HG03045 (cell line): ENCODE measurements at regions not wholly inside any gene's neighbourhood (a gene's known extent, or its start where the extent isn't known, plus 50 kb on each side); places are given as distances from the start of the nearest gene placed in this dataset.

Experiments used
- ATAC-seq: cut with Tn5 transposase; IDR thresholded peaks from one replicate; pipeline ENCODE4 v1.9.1; 2021; ENCODE audit warnings: mild to moderate bottlenecking, moderate library complexity; ENCODE audit not compliant: unreplicated experiment

DNA sequence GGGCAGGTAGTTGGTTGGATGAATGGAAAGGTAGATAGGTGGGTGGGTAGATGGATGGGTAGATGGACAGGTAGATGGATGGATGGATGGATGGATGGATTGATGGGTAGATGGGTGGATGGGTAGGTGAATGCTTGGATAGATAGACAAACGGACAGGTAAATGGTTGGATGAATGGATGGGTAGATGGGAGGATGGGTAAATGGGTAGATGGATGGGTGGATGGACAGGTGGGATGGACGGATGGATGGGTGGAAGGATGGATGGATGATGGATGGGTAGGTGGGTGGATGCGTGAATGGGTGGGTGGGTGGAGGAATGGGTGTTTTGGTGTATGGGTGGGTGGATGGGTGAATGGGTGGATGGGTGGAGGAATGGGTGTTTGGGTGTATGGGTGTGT is 50.1 kb upstream of the ASAP2 start:
- ATAC-seq = no peak

DNA sequence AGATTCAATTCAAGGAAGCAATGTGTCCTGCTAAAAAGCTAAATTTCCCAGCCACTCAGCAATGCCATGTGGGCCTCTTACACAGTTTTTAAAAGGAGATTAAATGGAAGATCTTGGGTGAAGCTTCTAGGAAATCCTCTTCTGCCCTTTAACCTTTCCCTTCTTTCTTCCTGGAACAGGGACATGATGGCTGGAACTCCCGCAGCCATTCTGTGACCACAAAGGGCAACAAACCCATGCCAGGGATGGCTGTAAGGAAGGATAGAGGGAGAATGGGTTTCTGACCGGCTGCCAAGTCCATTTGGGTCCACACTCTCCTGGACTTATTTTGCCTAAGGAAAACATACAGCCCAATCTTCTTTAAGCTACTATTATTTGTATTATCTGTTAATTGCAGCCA is 52.6 kb upstream of the ASAP2 start:
- no peak for ATAC-seq

DNA sequence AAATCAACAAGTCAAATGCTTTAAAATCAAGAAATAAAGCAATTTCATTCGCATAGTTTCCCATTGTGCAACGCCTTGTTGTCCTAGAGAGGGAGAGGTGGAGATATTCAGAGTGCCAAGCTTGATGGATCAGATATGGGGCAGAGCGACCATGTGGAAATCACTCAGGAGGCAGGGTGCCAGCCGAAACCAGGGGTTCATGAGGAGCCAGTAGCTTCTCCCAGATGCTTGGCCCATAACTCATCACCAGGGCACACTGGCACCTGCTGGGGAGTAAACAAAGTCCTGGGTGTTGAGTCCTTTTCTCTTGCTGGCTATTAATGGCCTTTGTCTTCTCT is 53.0 kb upstream of the ASAP2 start:
- no peak for ATAC-seq

DNA sequence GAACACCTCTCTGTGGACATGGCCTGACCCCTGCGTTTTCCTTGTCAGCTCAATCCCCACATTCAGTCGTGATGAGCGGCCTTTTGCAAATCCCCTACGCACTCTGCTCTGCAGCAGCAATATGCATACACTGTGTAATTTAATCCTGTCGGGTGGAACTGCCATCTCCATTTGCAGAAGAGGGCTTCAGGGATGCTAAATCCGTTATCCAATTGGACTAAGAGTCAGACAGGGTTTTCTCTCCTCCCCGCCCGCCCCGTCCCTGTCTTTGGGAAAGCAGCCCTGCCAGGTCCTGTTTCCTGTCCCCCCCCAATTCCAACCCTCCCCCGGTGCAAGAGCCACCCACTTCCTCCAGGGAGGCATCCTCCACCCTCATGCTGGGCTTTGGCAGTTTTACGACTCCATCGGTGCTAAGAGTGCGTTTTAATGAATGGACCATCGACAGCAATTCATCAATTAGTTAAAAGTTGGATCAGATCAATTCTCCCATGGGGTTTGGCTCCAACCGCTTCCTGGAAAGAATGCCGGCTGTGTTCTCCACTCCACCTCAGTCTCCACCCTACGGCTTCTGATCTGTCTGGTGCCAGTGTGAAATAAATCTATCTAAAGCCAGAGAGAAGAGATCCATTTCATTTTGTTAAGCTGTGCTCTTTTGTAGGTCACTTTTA is 53.5 kb upstream of the ASAP2 start:
- no peak for ATAC-seq

DNA sequence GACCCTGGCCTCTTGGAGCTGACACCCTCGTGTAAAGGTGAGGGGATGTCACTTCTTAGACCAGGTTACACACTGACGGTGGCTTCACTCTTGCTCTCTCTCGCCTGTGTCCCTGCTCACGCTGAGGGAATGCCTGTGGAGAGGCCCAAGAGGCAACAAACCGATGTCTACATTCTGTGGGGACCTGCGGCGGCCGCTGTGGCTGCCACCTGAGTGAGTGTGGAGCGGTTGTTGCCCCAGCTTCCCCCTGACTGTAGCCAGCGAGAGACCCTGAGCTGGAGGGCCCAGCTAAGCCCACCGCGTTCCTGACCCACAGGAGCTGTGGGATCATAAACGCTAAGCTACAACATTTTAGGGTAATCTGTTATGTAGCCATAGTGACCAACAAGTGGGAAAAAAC is 55.7 kb upstream of the ASAP2 start:
- ATAC-seq = no peak

GRCh38 chr2:9150568-9150900 is 56.1 kb upstream of the ASAP2 start:
- no peak for ATAC-seq

DNA sequence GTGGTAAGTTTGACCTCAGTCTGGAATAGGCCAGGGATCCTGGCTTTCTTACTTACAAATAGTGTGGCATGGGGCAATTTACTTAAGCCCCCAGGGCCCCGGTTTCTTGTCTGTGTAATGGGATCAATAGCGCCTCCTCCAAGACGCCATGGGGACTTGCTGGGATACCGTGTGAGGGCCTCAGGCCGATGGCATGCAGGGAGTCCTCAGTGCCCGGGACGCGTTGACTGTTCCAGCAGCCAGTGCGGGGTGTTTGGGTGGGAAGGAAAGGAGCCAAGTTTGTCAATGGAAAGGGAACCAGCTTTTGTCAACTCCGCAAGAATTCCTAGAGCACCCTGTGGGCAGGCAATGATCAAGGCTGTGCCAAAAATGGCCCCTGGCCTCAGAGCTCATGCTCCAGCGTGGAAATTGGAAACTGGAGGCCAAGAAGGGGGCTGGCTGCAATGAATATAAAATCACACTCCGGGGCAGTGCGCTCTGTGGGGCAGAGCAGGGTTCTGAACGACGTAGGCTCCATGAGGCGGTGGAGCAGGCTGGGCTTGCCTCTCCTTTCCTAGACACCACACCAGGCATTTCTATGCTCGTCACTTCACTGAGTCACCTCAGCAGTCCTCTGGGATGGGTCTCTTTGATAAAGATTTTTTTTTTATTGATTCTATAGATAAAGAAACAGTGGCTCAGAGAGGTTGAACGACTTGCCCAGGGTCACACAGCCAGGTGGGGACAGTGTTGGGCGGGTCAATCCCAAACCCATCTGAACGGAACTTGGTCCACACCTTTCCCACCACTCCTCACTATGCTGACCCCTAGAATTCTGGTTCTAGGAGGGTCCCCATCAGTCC is 56.7 kb upstream of the ASAP2 start:
- ATAC-seq = no peak

DNA sequence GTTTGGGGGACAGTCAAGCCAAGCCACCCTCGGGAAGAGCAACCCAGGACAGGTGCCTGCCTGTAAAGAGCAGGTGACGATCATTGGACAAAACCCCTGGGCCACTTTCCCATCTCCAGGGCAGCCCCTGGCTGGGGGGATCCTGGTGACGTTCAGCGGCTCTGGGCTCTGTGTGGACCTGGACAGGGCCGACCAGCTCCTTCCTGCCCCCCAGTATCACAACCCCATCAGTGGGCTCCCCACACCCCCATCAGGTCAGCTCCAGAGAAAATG is 57.3 kb upstream of the ASAP2 start:
- no peak for ATAC-seq

DNA sequence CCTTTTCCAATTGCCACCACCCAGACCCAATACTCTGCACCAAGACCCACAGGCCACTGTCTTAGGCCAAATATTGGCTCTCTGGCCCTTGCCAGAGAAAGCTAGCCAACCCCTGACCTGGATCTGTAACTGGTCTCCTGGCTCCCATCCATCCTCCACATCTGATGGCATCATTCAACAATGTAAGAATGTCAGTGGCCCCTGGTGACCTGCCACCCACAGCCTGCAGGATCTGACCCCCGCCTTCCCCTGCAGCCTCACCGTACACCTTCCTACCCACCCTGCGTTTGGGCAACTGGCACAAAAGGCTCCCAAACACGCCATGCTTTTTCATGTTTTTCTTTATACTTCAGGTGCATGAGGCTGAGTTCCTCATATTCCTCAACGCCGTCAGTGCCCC is 60.0 kb upstream of the ASAP2 start:
- ATAC-seq = no peak

- ATAC-seq = no peak
Measured at GRCh38 chr2:9145752-9146430, 60.7 kb upstream of the ASAP2 start.

GRCh38 chr2:9145109-9145751 is 61.4 kb upstream of the ASAP2 start:
- ATAC-seq = no peak

DNA sequence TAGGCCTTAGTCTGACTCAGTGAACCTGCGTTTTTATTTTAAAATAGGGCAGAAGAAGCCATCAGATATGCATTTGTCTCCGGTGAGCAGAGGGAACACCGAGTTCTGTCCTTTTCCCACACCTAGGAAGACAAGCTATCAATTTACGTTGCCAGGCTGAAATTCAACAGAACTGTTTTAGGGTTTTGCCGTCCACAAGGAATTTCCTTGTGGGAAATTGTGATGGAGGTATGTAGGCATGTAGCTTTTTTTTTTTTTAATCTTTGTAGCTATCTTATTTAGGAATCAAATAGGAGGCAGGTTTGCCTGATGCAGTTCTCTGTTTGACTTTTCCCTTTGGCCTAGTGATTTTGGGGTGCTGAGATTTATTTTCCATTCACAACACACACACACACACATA is 62.0 kb upstream of the ASAP2 start:
- no peak for ATAC-seq

GRCh38 chr2:9144046-9144445 is 62.6 kb upstream of the ASAP2 start:
- ATAC-seq = no peak

DNA sequence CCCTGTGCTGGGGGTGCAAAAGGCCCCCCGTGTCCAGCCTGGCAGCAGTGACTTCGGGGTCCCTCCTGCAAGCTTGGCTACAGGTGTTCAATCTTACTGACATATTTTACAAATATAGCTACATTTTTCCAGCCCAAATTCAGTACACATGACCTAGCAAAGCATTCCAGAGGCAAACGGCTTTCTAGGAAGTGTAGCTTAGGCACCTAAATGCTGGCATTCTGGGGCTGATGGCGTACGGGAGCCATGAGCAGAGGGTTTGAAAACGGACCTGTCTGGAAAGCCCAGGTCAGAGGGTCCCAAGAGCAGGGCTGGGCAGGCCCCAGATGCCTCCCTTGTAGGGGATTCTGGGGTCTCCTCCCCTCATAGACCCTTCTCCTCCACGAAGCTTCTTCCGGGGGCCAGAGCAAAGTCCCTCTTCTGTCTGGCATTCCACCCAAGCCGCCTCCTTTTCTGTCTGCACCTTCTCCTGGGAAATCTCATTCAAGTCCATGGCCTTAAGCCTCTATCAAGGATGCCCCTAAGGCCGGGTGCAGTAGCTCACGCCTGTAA is 63.3 kb upstream of the ASAP2 start:
- ATAC-seq = no peak

DNA sequence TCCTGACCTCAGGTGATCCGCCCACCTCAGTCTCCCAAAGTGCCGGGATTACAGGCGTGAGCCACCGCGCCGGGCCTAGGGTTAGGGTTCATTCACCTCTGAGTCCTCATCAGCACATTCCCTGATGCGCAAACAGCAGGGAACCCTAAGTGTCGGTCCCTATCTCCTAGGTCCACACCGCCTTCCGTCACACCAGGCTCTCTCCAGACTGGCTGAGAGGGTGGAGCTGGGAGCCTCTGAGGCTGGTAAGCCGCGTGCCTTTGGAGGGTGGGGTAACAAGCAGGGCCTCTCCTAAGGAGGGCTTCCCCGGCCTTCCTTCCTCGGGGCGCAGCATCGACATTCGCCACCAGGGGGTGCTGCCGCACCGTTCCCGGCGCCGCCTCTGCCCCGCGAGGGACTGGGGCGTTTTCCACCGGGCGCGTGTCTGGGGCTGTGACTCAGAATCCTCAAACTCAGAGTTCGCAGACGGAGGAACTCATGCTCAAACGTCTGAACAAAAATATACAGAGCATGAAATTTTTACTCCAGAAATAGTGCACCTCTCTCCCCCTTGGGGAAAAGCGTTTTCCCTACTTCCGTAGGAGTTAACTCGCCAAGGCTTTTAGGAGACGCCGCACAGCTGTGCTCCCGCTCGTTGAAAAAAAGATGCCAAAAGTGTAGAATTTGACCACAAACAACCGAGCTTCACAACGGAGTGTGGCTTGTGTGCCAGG is 63.9 kb upstream of the ASAP2 start:
- peak; percentile 86 for ATAC-seq

DNA sequence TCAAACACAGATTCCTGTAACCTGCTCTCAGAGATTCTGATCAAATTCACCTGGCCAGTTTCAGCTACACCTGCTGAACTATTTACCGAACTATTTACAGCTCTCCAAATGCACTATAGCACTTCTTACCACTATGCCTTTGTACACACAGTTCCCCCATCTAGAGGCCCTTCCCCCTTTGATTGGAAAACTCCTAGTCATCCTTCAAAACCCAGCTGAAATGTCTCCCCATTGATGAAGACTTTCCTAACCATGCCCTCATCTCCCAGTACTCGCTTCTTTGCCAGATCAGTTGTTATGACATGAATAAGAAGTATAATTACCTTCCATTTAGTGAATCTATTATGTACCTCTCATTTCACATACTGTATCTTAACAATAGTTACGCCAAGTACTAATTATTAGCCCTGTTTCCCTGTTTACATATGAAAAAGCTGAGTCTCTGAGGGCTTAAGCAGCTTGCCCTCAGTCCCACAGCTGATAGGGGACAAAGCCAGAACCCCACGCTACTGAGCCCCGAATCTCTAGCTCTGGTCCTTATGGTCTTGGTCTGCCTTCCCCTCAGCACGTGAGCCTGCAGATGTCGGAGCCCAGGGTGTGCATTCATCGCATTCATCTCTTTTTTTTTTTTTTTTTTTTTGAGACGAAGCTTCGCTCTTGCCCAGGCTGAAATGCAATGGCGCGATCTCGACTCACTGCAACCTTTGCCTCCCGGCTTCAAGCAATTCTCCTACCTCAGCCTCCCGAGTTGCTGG is 64.7 kb upstream of the ASAP2 start:
- no peak for ATAC-seq

GRCh38 chr2:9141091-9141667 is 65.4 kb upstream of the ASAP2 start:
- no peak for ATAC-seq

DNA sequence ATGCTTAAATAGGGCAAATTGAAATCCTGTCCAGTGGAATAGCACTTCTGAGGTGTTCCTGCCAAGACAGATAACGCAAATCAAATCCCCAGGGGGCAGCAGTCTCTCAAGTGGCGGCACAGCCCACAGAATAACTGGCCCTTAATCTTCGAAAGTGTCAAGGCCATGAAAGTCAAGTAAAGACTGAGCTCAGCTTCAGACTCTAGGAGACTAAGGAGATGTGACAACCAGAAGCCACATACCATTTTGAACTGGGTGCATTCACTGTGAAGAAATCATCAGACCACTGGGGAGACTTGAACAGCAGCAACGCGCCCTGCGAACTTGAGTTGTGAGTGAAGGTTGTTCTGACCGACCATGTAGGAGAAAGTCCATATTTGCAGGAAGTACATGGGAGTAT is 66.0 kb upstream of the ASAP2 start:
- no peak for ATAC-seq

- ATAC-seq = no peak
Measured at GRCh38 chr2:9139491-9140443, 66.8 kb upstream of the ASAP2 start.
